Colon (tissue), 2 donors: ENCODE measurements at regions not wholly inside any gene's neighbourhood (a gene's known extent, or its start where the extent isn't known, plus 50 kb on each side); places are given as distances from the start of the nearest gene placed in this dataset.

ENCODE experiments used
- FAIRE-seq: peaks from 2 replicates; lab custom pipeline; 2012; peaks lifted over from hg19 to GRCh38; lab: Jason Lieb, UNC
- donor health status: control.
- donor health status: control.

GRCh38 chr18:29074147-29074546 lies 897.2 kb upstream of the CDH2 start:
- FAIRE-seq, result no peak

- FAIRE-seq, result no peak
Measured at GRCh38 chr18:29071869-29072268, 894.9 kb upstream of the CDH2 start.

- no peak for FAIRE-seq
Measured at GRCh38 chr18:29063346-29063745, 886.4 kb upstream of the CDH2 start.

GRCh38 chr18:29062921-29063320 lies 886.0 kb upstream of the CDH2 start:
- no peak for FAIRE-seq

- FAIRE-seq, result no peak
Measured at GRCh38 chr18:29060349-29060748, 883.4 kb upstream of the CDH2 start.

GRCh38 chr18:29057703-29058102 lies 880.8 kb upstream of the CDH2 start:
- no peak for FAIRE-seq

- no peak for FAIRE-seq
Measured at GRCh38 chr18:29056800-29057199, 879.9 kb upstream of the CDH2 start.

- FAIRE-seq, result no peak
Measured at GRCh38 chr18:29041976-29042375, 865.0 kb upstream of the CDH2 start.

- FAIRE-seq, result no peak
Measured at GRCh38 chr18:29034113-29034856, 857.4 kb upstream of the CDH2 start.

GRCh38 chr18:29028560-29028959 lies 851.6 kb upstream of the CDH2 start:
- FAIRE-seq, result no peak

GRCh38 chr18:29018976-29019375 lies 842.0 kb upstream of the CDH2 start:
- no peak for FAIRE-seq

GRCh38 chr18:29012883-29013465 lies 836.0 kb upstream of the CDH2 start:
- no peak for FAIRE-seq

GRCh38 chr18:29012364-29012763 lies 835.4 kb upstream of the CDH2 start:
- no peak for FAIRE-seq

- FAIRE-seq, result no peak
Measured at GRCh38 chr18:29009250-29009803, 832.4 kb upstream of the CDH2 start.

GRCh38 chr18:29008809-29009208 lies 831.9 kb upstream of the CDH2 start:
- no peak for FAIRE-seq

- FAIRE-seq, result no peak
Measured at GRCh38 chr18:29007986-29008654, 831.2 kb upstream of the CDH2 start.

GRCh38 chr18:29004921-29005320 lies 828.0 kb upstream of the CDH2 start:
- FAIRE-seq, result no peak

GRCh38 chr18:29003194-29003593 lies 826.3 kb upstream of the CDH2 start:
- no peak for FAIRE-seq

GRCh38 chr18:29002747-29003146 lies 825.8 kb upstream of the CDH2 start:
- no peak for FAIRE-seq

- FAIRE-seq, result no peak
Measured at GRCh38 chr18:28999726-29000125, 822.8 kb upstream of the CDH2 start.

- FAIRE-seq, result no peak
Measured at GRCh38 chr18:28995319-28995718, 818.4 kb upstream of the CDH2 start.

- no peak for FAIRE-seq
Measured at GRCh38 chr18:28984731-28985130, 807.8 kb upstream of the CDH2 start.

GRCh38 chr18:28974504-28974903 lies 797.6 kb upstream of the CDH2 start:
- FAIRE-seq, result no peak
